ENCODE measurements at regions not wholly inside any gene's neighbourhood (a gene's known extent, or its start where the extent isn't known, plus 50 kb on each side); places are given as distances from the start of the nearest gene placed in this dataset.

DNA sequence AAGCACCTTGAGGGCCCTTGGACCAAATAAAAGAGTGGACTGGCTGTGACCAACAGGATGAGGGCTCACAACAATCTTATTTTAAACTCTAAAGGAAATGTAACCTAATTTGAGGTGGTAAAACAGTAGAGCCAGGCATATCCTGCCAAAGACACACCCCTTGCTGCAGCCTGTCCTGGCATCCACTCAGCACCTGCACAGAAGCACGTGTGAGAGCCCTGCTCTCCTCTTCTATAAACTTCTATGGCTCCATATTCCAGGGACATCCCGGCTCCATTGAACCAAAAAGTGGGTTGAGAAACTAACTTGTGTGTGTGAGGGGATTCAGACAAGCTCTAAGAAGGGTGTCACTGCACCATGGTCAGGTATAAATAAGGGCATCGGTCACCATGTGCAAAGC is 190.9 kb upstream of the CHRNA7 start:
- Histone ChIP-seq H2AFZ (ENCODE audit: low read length) (no peak overlapping the region), H3K9me3 (ENCODE audit: control insufficient read depth, insufficient read depth, low read depth, low read length) (no peaks in the 10 kb centered on the region), H3K79me2 (ENCODE audit: control insufficient read depth, insufficient read depth, low read length) (no peaks in the 10 kb centered on the region), H3K4me3 (replicated peaks in 1 of 4; ENCODE audit: control extremely low read depth in 1 of 4, insufficient read depth in 1 of 4, low read depth in 3 of 4, low read length in 4 of 4) (no peak overlapping the region), H4K20me1 (ENCODE audit: control insufficient read depth, extremely low read depth, insufficient read depth, low read length) (no peaks in the 10 kb centered on the region), H3K4me2 (ENCODE audit: extremely low read depth, insufficient read depth, low read length) (no peak overlapping the region), H3K27ac (ENCODE audit: insufficient read depth, low read length) (no peak overlapping the region), H3K4me1 (ENCODE audit: control insufficient read depth, extremely low read depth, insufficient read depth, low read length) (no peaks in the 10 kb centered on the region), H3K36me3 (ENCODE audit: control insufficient read depth, insufficient read depth, low read length) (no peaks in the 10 kb centered on the region), H3K9ac (ENCODE audit: insufficient read depth, low read length) (no peak overlapping the region), H3K27me3 (ENCODE audit: control insufficient read depth, insufficient read depth, low read length) (no peaks in the 10 kb centered on the region)
- DNase-seq (ENCODE audit: low read depth in 2 of 2) = no peak
- TF ChIP-seq CTCF (conservative IDR thresholded peaks at IDR 0.05 in 1 of 2, IDR thresholded peaks at IDR 0.05 in 1 of 2; ENCODE audit: low read depth in 1 of 2, low read length in 2 of 2) (no peak), EZH2 (IDR thresholded peaks at IDR 0.05; ENCODE audit: low read length, missing control alignments) (no peak)

- H3K9ac ChIP-seq (ENCODE audit: insufficient read depth, low read length) = no peak overlapping the region
- no peak for DNase-seq (ENCODE audit: low read depth in 2 of 2)
- no peak overlapping the region for H3K4me2 ChIP-seq (ENCODE audit: extremely low read depth, insufficient read depth, low read length)
- no peak for TF ChIP-seq EZH2 (IDR thresholded peaks at IDR 0.05; ENCODE audit: low read length, missing control alignments)
- no peak for TF ChIP-seq CTCF (conservative IDR thresholded peaks at IDR 0.05 in 1 of 2, IDR thresholded peaks at IDR 0.05 in 1 of 2; ENCODE audit: low read depth in 1 of 2, low read length in 2 of 2)
- no peak overlapping the region for H3K4me3 ChIP-seq (replicated peaks in 1 of 4; ENCODE audit: control extremely low read depth in 1 of 4, insufficient read depth in 1 of 4, low read depth in 3 of 4, low read length in 4 of 4)
- H3K27ac ChIP-seq (ENCODE audit: insufficient read depth, low read length) = no peak overlapping the region
- no peaks in the 10 kb centered on the region for H3K79me2 ChIP-seq (ENCODE audit: control insufficient read depth, insufficient read depth, low read length)
- no peaks in the 10 kb centered on the region for H4K20me1 ChIP-seq (ENCODE audit: control insufficient read depth, extremely low read depth, insufficient read depth, low read length)
- H3K9me3 ChIP-seq (ENCODE audit: control insufficient read depth, insufficient read depth, low read depth, low read length) = no peaks in the 10 kb centered on the region
- H3K4me1 ChIP-seq (ENCODE audit: control insufficient read depth, extremely low read depth, insufficient read depth, low read length) = no peaks in the 10 kb centered on the region
- no peak overlapping the region for H2AFZ ChIP-seq (ENCODE audit: low read length)
- H3K36me3 ChIP-seq (ENCODE audit: control insufficient read depth, insufficient read depth, low read length) = no peaks in the 10 kb centered on the region
- no peaks in the 10 kb centered on the region for H3K27me3 ChIP-seq (ENCODE audit: control insufficient read depth, insufficient read depth, low read length)
Measured at GRCh38 chr15:31840849-31841476, 189.4 kb upstream of the CHRNA7 start.

- Histone ChIP-seq H3K27ac (ENCODE audit: insufficient read depth, low read length) (no peak overlapping the region), H3K27me3 (ENCODE audit: control insufficient read depth, insufficient read depth, low read length) (no peaks in the 10 kb centered on the region)
- TF ChIP-seq EZH2 (IDR thresholded peaks at IDR 0.05; ENCODE audit: low read length, missing control alignments) (no peak), CTCF (conservative IDR thresholded peaks at IDR 0.05 in 1 of 2, IDR thresholded peaks at IDR 0.05 in 1 of 2; ENCODE audit: low read depth in 1 of 2, low read length in 2 of 2) (no peak)
Measured at GRCh38 chr15:31842532-31843195, 187.7 kb upstream of the CHRNA7 start.

More at GRCh38 chr15:31842532-31843195, 187.7 kb upstream of the CHRNA7 start:
- no peak for DNase-seq (ENCODE audit: low read depth in 2 of 2)
- no peaks in the 10 kb centered on the region for H3K79me2 ChIP-seq (ENCODE audit: control insufficient read depth, insufficient read depth, low read length)
- H3K4me1 ChIP-seq (ENCODE audit: control insufficient read depth, extremely low read depth, insufficient read depth, low read length) = no peaks in the 10 kb centered on the region
- no peak overlapping the region for H3K4me2 ChIP-seq (ENCODE audit: extremely low read depth, insufficient read depth, low read length)
- no peaks in the 10 kb centered on the region for H3K9me3 ChIP-seq (ENCODE audit: control insufficient read depth, insufficient read depth, low read depth, low read length)
- no peak overlapping the region for H2AFZ ChIP-seq (ENCODE audit: low read length)
- no peak overlapping the region for H3K4me3 ChIP-seq (replicated peaks in 1 of 4; ENCODE audit: control extremely low read depth in 1 of 4, insufficient read depth in 1 of 4, low read depth in 3 of 4, low read length in 4 of 4)
- no peaks in the 10 kb centered on the region for H3K36me3 ChIP-seq (ENCODE audit: control insufficient read depth, insufficient read depth, low read length)
- H3K9ac ChIP-seq (ENCODE audit: insufficient read depth, low read length) = no peak overlapping the region
- no peaks in the 10 kb centered on the region for H4K20me1 ChIP-seq (ENCODE audit: control insufficient read depth, extremely low read depth, insufficient read depth, low read length)
